ENCODE measurements at regions not wholly inside any gene's neighbourhood (a gene's known extent, or its start where the extent isn't known, plus 50 kb on each side); places are given as distances from the start of the nearest gene placed in this dataset.

- TF ChIP-seq CTCF (IDR thresholded peaks at IDR 0.05) (no peak), POLR2A (IDR thresholded peaks at IDR 0.05) (no peak)
Observed at GRCh38 chr5:123282444-123282843, 140.8 kb downstream of the CEP120 start.
